GM21737 (cell line): ENCODE measurements at regions not wholly inside any gene's neighbourhood (a gene's known extent, or its start where the extent isn't known, plus 50 kb on each side); places are given as distances from the start of the nearest gene placed in this dataset.
"Not testable (repeated sequence)": the region's sequence is repeated elsewhere in the genome, so short reads cannot be mapped to it uniquely, and the experiment has no call there.

Experiments used
- ATAC-seq: cut with Tn5 transposase; IDR thresholded peaks from one replicate; pipeline ENCODE4 v1.9.1; 2021; ENCODE audit warnings: mild to moderate bottlenecking, moderate library complexity; ENCODE audit not compliant: unreplicated experiment

DNA sequence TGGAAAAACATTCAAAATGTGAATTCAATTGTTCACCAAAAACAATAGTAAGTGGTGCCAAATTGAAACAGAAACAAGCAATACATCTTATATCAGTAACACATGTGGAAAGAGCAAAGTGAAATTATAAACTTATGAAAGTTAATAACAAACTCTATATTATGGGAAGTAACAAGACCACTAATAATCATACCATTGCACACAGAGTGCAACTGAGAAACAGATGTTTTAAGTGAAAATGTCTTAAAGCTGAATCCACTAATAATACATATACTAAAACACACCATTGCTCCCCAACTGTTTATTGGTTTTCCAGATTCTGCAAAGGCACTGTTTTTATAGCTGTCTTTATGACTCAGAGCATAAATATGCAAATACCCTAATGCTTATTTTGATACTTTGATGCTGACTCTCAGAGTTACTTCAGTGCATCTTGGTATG is 292.3 kb downstream of the RFPL4B start:
- ATAC-seq, result no peak

DNA sequence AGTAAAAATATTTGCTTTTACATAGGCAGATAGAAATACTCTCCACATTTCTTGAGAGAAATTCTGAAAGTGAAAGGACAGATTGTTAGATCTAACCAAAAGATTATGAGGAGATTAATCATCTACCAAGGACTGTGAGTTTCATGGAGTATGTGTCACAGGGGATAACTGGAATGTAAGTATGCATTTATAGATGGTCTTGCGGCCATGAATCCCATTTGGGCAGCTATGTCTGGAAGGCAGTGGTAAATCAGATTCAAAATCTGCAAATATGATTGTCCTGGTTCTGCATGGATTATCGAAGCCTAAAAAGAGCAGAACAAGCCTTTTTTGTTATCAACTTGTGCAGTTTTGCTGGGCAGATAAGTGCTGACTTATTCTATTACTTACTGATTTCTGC is 293.8 kb downstream of the RFPL4B start:
- no peak for ATAC-seq

DNA sequence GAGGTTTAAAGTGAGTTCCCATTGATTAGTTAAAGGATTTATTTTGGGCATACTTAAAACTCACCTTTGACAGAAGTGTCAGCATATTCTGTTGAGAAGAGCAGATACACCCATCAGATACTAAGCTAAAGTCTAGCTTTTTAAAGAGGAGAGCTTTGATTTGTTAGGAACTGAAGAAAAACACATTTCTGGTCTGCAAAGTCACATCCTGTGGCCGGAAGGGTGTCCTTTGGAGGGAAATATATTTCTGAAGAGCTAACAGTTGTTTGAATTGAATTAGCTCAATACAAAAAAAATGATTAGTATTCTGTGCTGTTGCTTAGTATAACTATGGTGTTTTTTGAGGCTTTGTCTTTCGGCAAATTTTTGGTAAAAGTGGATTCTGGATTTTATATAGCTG is 302.7 kb downstream of the RFPL4B start:
- no peak for ATAC-seq

DNA sequence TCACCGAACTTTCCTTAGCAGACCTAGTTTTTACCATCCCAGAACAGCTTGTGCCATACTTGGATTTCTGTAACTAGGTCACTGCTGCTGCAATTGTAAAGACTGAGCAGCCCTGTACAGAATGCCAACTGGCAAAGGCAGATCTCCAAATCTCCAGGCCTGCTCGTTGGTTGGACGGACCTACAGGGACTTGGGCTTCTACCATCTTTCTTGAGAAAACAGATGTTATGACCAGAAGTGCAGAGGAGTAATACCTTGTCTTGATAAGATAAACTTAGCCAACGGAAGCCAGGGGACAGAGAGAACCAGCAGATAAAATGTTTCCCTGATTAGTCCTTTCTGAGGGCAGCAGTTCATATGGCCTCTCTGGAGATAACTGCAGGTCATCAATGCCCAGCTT is 304.1 kb downstream of the RFPL4B start:
- ATAC-seq, result no peak

DNA sequence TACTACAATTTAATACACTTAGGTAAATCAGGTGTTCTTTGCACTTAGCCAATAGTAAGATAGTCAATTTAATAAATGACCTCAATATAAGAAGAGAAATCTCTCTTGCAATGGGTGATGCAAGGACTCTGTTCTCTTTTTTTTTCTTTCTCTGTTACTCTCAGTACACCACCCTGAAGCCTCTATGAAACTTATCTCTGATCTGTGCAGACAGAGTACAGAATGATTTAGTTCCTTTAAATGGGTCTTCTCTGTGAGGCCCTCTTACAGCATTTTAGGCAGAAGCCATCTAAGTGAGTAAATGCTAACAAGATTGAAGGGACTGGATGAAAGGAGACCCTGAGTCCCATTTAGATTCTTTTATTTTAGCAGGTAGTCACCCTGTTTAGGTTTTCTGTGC is 312.8 kb downstream of the RFPL4B start:
- no peak for ATAC-seq

DNA sequence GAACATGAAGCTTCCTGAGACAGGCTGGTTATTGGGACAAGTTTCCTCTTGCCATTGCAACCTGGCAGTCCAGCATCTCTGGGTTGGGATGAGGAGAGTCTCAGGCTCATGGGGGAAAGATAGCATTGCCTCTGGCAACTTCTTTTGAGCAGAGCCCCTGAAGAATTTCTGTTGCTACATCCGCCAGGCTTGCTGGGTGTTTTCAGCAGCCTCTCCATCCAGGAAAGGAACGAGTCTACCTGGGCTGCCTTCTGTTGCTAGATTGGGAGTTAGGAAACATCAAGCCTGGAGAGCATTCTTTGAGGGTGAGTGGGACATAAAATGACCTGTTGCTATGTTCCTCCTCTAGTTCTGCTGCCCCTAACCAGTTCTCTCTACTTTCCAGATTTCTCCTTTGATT is 313.5 kb downstream of the RFPL4B start:
- ATAC-seq, result no peak

DNA sequence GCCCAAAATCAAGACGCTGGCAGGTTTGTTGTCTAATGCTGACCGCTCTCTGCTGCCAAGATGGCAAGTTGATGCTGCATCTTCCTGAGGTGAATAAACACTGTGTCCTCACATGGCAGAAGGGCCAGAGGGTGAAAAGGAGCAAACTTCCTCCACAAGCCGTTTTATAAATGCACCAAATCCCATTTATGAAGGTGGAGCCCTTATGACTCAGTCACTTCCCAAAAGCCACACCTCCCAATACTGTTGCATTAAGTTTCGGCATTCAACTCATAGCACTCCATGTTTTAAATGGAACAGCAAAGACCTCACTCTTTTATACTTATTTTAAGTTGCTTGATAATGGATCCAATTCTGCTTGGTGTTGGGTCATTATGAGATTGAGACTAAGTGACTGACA is 316.6 kb downstream of the RFPL4B start:
- ATAC-seq, result no peak

DNA sequence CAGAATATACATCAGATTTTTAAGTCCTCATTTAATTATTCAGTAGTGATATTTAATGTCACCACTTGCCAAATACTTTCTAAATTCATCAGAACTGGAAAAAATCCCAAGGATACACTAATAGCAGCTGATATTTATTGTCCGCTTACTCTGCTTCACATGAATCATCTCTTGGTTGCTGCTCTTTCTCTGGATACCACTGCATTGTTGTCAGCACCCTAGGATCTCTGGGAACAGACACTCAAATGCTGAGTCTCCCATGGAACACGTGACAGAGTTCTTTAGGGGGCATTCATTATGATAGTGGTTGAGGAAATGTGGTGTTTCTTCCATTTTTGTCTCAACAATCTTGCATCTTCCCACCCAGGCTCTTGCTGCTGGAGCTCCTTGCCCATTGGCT is 318.0 kb downstream of the RFPL4B start:
- ATAC-seq, result no peak

DNA sequence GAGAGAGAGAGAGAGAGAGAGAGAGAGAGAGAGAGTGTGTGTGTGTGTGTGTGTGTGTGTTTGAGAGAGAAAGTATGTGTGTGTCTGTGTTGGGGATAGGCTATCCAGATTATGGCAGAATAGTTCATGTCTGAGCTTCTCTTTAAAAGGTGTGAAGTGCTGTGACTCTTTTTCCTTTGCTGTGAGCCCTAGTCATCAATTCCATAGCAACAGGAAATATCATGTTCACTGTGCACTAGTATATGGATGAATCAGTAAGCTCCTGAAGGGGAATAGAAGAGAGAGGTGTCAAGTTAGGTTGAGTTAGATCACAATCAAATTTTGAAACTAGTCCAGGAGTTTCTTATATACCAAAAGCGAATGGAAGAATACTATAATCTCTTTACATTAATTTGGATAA is 318.7 kb downstream of the RFPL4B start:
- ATAC-seq, result no peak

DNA sequence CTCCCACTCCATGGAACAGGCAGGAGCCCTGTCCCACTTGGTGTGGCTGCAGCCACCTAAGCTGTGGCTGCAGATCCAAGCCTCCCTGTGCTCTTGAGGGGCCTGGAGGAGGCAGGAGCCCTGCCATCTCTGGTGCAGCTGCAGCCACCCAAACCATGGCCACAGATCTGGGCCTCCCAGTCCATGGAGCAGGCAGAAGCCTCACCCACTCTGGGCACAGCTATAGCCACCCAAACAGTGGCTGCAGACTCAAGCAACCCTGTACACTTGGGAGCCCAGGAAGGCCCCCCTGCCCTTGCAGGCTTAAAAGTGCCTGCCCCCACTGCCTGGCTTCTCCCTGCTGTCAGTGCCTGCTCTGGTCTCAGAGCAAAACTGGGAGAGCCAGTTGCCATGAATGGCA is 320.3 kb downstream of the RFPL4B start:
- no peak for ATAC-seq

DNA sequence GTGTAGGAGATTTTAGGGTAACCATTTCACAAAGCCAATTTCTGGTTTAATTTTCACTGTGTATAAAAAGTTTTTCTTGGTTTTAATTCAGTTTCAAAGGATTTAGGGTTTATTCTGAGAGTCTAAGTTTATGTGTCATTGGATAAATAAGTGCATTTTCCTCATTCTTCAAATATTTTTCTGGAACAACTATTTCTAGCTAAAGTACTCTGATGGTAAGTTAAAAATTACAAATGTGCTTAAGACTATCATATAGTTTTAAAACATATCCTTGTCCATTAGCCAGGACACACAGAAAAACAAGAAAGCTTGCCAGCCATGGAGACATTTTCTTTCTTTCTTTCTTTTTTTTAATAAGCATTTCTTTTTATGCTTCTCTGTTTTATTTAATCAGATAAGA is 333.0 kb downstream of the RFPL4B start:
- ATAC-seq, result no peak

DNA sequence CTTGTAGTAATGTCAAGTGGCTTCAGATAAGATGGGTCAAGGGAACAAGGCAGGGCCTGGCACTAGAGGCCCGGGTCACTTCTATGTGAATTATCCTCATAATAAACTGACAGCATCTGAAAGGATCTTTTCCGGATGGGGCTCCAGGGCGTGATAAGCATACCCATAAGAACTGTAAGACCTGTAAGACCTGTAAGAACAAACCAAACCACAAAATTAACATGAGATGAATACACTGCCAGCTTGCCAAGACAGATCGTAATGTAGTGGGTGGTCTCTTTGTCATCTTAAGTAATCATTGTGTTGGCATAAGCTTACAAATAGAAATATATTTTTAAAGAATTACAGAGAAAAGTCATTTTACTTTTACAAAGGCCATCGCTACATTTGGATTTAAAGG is 334.9 kb downstream of the RFPL4B start:
- no peak for ATAC-seq

DNA sequence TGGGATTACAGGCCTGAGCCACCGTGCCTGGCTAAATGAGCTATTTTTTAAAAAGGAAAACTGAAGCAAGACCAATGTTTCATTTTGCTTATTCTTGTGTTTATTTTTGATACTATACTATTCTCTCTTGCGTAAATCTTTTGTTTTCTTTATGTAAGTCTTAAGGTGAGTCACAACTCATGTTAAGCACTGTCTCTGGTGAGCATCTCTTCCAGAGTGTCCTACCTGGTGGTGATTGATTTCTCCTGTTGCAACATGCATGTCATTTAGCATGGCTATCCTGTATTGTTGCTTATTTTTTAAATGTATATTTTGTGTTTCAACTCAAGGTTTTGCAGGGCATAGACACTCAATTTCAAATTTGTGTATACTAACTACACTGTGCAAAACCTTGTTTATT is 336.0 kb downstream of the RFPL4B start:
- ATAC-seq, result no peak

DNA sequence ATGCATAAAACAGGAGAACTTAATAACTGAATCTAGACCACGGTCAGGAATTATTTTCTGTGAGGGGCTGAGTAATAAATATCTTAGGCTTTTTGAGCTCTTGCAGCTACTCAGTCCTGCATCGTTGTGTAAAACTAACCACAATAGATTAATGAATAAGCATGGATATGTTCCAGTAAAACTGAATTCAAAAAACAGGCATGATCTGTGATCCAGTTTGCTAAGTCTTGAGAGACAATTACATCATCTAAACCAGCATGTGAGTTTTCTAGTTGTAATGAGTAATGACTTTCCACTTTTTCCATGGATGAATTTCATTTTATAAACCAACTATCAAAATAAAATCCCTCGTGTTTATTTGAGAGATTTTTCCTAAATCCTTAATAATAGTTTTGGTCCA is 336.8 kb downstream of the RFPL4B start:
- no peak for ATAC-seq

DNA sequence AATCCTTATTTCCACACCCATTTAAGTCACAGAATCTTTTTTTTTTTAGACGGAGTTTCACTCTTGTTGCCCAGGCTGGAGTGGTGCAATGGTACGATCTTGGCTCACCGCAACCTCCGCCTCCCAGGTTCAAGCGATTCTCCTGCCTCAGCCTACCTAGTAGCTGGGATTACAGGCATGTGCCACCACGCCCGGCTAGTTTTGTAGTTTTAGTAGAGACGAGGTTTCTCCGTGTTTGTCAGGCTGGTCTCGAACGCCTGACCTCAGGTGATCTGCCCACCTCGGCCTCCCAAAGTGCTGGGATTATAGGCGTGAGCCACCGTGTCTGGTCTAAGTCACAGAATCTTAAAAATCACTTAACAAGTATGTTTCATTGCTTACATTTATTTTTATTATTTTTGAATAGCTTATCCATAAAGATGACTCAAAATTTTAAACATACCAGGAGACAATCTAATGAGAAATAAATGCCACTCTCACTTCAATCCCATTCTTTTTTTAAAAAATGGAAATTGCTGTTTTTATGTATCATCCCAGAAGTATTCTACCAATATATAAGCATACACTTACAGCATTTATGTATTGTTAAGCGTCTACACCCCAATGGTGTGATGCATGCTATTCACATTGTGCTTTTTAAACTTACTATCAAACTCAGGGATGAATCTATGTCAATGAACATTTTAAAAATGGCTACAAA is 338.5 kb downstream of the RFPL4B start:
- not testable (repeated sequence) for ATAC-seq

DNA sequence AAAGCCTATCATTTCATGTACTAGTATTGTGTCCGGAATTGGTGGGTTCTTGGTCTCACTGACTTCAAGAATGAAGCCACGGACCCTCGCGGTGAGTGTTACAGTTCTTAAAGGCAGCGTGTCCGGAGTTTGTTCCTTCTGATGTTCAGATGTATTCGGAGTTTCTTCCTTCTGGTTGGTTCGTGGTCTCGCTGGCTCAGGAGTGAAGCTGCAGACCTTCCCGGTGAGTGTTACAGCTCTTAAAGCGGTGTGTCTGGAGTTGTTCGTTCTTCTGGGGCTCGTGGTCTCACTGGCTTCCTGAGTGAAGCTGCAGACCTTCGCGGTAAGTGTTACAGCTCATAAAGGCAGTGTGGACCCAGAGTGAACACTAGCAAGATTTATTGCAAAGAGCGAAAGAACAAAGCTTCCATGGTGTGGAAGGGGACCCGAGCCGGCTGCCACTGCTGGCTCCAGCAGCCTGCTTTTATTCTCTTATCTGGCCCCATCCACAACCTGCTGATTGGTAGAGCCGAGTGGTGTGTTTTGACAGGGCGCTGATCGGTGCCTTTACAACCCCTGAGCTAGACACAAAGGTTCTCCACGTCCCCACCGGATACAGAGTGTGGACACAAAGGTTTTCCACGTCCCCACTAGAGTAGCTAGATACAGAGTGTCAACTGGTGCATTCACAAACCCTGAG is 341.5 kb downstream of the RFPL4B start:
- not testable (repeated sequence) for ATAC-seq

DNA sequence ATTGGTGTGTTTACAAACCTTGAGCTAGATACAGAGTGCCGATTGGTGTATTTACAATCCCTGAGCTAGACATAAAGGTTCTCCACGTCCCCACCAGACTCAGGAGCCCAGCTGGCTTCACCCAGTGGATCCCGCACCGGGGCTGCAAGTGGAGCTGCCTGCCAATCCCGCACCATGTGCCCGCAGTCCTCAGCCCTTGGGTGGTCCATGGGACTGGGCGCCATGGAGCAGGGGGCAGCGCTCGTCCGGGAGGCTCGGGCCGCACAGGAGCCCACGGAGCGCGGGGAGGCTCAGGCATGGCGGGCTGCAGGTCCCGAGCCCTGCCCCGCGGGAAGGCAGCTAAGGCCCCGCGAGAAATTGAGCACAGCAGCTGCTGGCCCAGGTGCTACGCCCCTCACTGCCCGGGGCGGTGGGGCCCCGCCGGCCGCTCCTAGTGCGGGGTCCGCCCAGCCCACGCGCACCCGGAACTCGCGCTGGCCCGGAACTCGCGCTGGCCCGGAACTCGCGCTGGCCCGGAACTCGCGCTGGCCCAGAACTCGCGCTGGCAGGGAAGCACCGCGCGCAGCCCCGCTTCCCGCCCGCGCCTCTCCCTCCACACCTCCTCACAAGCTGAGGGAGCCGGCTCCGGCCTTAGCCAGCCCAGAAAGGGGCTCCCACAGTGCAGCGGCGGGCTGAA is 342.2 kb downstream of the RFPL4B start:
- not testable (repeated sequence) for ATAC-seq

DNA sequence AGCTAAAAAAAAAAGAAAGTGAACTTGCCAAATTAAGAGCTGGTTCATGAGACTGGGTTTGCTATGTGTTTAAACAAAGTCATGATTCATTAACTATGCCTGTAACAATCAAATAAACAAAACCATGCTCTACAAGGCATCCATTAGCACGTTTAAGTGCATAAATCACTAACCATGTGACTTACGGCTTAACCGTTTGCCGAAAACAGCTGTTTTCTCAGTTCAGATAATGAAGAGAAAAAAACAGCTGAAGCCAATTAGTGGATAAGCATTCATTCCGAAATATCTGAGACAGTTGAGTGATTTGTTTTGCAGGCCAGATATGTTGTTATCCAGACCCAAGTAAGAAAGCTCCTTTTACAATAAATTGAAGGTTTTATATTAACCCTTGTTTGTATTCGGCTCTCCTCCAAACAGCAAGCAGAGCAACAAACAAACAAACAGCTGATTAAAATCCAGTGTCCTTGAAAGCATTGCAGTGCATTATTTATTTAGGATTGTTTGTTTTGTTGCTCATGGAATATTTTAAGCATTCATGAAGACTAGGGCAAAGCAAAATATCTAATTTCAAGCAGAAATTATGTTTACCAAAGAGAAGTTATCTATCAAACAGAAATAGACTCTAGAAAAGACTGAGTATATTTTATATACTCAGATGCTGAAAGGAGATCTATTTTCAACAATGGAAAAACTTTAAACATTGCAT is 343.5 kb downstream of the RFPL4B start:
- ATAC-seq, result no peak

DNA sequence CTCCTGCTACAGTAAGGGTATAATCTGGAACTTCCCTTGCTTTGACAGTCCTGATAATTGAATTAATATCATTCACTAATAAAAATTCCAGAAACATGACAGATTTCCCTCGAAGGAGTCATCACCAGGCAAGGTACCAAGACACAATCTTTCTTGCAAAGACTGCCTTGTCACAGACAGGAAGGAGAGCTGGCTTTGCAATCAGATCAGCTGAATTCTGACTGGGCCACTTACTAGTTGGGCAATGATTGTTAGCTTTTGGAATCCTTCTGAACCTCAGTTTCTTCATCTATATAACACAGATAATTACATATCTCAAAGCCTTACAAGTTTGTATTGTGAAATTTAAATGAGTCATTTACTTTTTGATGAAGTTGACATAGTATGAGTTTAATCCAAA is 344.2 kb downstream of the RFPL4B start:
- ATAC-seq, result no peak

DNA sequence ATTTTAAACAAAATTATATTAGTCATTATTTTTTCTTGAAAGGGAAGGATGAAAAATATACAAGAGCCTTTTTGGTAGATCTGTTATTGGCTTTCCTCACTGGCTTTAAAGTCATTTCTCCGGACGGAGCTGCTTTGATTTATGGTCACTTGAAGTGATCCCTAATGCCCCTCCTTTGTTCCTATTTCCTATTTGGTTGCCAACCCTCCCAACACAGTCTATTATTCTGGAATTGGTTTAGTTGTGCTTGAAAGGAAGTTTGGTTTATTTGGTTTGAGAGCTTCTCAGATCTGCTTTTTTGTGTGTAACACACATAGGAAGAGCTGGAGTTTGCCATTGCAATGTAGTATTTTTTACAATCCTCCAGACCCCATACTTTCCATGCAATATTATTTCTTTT is 347.9 kb downstream of the RFPL4B start:
- ATAC-seq, result no peak

DNA sequence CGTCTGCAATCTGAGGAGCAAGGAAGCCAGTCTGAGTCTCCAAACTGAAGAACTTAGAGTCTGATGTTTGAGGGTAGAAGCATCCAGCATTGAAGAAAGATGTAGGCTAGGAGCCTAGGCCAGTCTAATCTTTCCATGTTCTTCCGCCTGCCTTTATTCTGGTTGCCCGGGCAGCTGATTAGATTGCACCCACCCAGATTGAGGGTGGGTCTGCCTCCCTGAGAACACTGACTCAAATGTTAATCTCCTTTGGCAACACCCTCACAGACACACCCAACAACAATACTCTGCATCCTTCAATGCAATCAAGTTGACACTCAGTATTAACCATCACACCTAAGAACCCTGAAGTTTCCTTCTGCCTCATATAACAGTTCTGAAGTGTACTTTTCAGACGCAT is 350.1 kb downstream of the RFPL4B start:
- ATAC-seq, result no peak

DNA sequence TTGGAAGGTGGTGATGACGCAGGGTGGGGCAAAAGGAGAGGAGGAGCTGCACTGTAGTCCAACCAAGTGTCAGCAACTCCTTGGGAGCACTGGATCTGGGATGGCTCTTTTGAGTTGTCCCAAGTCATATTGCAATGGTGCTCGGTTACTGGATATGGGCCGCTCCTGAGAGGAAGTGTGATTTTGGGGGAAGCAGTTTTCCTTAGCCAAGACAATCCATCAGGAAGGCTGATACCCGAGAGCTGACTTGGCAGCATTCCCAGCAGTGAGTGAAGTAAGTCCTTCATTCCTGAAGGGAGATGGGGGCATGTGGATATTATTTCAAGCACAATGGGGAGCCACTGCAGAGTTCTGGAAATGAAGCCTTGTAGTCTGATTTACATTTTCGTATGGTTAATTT is 354.1 kb downstream of the RFPL4B start:
- no peak for ATAC-seq
